ENCODE measurements at regions not wholly inside any gene's neighbourhood (a gene's known extent, or its start where the extent isn't known, plus 50 kb on each side); places are given as distances from the start of the nearest gene placed in this dataset.

- no peak for DNase-seq (ENCODE audit: extremely low spot score)
- Histone ChIP-seq H3K4me3 (ENCODE audit: low read depth, low read length) (no peak overlapping the region), H3K27ac (ENCODE audit: low read depth) (no peak overlapping the region), H3K36me3 (ENCODE audit: insufficient read depth) (no peaks in the 10 kb centered on the region), H3K4me1 (ENCODE audit: insufficient read depth) (no peaks in the 10 kb centered on the region)
- 32% methylated on average over 5 of the region's 5 CpGs for WGBS
Observed at GRCh38 chr2:30031184-30031583, 109.8 kb upstream of the ALK start.

DNA sequence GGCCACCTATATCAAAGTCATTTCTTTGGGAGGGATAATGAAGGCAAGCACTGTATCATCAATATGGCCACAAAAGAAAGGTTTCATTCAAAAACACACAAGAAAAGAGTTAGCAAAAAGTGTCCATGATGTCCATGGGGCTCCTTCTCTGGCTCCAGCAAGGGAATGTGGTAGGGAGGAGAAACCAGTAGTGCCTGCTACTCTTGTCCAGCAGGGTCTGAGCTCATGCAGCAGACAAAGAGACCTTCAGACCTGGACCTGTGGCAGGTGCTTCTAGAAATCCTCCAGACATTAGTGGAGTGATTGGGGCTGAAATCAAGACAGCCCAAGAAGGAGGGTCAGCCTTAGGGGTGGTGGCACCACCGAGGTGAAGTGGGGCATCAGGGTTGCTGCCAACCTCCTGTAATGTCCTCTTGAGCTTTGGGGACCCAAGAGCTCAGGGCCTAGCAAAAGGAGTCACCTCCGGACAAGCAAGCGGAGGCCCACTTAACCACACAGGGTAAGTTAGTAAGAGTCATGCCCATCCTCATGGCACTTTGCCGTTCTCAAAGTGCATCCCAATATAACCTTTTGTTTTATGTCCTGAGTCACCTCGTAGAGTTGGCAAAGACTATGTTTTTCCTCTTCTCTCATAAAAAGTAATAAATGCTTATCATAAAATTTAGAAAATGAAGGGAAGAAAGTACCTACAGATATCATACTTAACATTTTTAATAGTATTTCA is 112.6 kb upstream of the YPEL5 start:
- no peaks in the 10 kb centered on the region for H3K36me3 ChIP-seq (ENCODE audit: insufficient read depth)
- no peak overlapping the region for H3K4me3 ChIP-seq (ENCODE audit: low read depth, low read length)
- H3K4me1 ChIP-seq (ENCODE audit: insufficient read depth): no peaks in the 10 kb centered on the region
- no peak overlapping the region for H3K27ac ChIP-seq (ENCODE audit: low read depth)
- DNase-seq (ENCODE audit: extremely low spot score): no peak
- WGBS: 78% methylated on average over 5 of the region's 5 CpGs

GRCh38 chr2:30037016-30037415 is 109.8 kb upstream of the YPEL5 start:
- H3K4me1 ChIP-seq (ENCODE audit: insufficient read depth): no peaks in the 10 kb centered on the region
- no peak overlapping the region for H3K27ac ChIP-seq (ENCODE audit: low read depth)
- H3K4me3 ChIP-seq (ENCODE audit: low read depth, low read length): no peak overlapping the region
- H3K36me3 ChIP-seq (ENCODE audit: insufficient read depth): no peaks in the 10 kb centered on the region
- 90% methylated on average over 2 of the region's 2 CpGs for WGBS
- no peak for DNase-seq (ENCODE audit: extremely low spot score)

DNA sequence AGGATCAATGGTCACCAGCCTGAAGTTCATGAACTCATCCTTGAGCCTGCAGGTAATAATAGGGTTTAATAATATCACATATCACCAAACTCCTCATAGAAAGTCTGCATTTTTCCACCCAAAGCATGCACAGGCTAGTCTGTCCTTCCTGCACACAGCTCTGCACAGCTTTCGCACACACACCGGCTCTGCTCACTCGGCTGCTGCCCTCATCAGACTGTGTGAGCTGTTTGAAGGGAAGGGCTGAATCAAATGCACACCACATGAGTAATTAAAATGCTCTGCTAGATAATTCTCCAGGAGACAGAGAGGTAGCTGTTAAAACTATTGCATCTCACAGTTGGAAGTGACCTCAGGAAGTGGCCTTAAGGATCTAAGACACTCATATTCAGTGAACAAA is 108.4 kb upstream of the YPEL5 start:
- Histone ChIP-seq H3K36me3 (ENCODE audit: insufficient read depth) (no peaks in the 10 kb centered on the region), H3K4me3 (ENCODE audit: low read depth, low read length) (no peak overlapping the region), H3K27ac (ENCODE audit: low read depth) (no peak overlapping the region), H3K4me1 (ENCODE audit: insufficient read depth) (no peaks in the 10 kb centered on the region)
- no peak for DNase-seq (ENCODE audit: extremely low spot score)
- WGBS: 62% methylated on average over 3 of the region's 3 CpGs

DNA sequence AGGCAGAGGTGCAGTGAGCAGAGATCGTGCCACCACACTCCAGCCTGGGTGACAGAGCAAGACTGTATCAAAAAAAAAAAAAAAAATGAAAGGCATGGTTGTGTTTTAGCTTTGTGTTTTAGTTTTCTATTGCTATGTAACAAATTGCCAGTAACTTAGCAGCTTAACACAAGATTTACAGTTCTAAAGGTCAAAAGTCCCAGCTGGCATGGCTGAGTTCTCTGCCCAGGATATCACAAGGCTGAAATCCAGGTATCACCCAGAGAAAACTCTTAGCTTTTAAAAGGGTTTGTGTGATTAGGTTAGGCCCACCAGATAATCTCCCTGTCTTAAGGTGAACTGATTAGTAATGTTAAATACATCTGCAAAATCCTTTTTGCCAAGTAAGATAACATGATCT is 107.7 kb upstream of the YPEL5 start:
- Histone ChIP-seq H3K27ac (ENCODE audit: low read depth) (no peak overlapping the region), H3K36me3 (ENCODE audit: insufficient read depth) (no peaks in the 10 kb centered on the region), H3K4me3 (ENCODE audit: low read depth, low read length) (no peak overlapping the region), H3K4me1 (ENCODE audit: insufficient read depth) (no peaks in the 10 kb centered on the region)
- 86% methylated on average over 1 of the region's 1 CpG for WGBS
- no peak for DNase-seq (ENCODE audit: extremely low spot score)

- H3K4me3 ChIP-seq (ENCODE audit: low read depth, low read length): no peak overlapping the region
- WGBS: 68% methylated on average over 1 of the region's 1 CpG
- no peaks in the 10 kb centered on the region for H3K4me1 ChIP-seq (ENCODE audit: insufficient read depth)
Observed at GRCh38 chr2:30040147-30040546, 106.7 kb upstream of the YPEL5 start.

GRCh38 chr2:30041884-30042283 is 104.9 kb upstream of the YPEL5 start:
- Histone ChIP-seq H3K4me1 (ENCODE audit: insufficient read depth) (no peaks in the 10 kb centered on the region), H3K27ac (ENCODE audit: low read depth) (no peak overlapping the region), H3K36me3 (ENCODE audit: insufficient read depth) (no peaks in the 10 kb centered on the region), H3K4me3 (ENCODE audit: low read depth, low read length) (no peak overlapping the region)
- no peak for DNase-seq (ENCODE audit: extremely low spot score)
- WGBS: 76% methylated on average over 5 of the region's 5 CpGs

More at GRCh38 chr2:30040147-30040546, 106.7 kb upstream of the YPEL5 start:
- no peaks in the 10 kb centered on the region for H3K36me3 ChIP-seq (ENCODE audit: insufficient read depth)
- DNase-seq (ENCODE audit: extremely low spot score): no peak
- no peak overlapping the region for H3K27ac ChIP-seq (ENCODE audit: low read depth)

DNA sequence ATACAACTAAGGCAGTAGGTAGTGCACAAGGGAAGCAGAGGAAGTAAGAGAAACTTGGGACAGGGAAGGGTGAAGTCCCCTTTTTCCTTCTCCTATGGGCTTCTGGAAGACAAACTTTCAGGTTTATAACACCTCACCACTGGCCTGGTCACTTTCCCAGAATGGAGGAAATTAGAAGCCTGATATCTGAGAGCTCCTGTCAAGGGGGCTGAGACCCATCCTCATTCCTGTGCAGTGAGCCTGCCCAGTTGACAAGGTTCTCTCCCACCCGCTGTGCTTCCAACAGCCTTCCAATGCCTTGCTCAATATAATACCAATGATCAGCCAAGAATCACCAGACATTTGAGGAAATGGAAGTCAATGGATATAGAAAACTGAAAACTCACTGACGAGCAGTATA is 100.4 kb upstream of the YPEL5 start:
- 86% methylated on average over 2 of the region's 2 CpGs for WGBS
- Histone ChIP-seq H3K36me3 (ENCODE audit: insufficient read depth) (no peaks in the 10 kb centered on the region), H3K4me1 (ENCODE audit: insufficient read depth) (no peaks in the 10 kb centered on the region), H3K27ac (ENCODE audit: low read depth) (no peak overlapping the region), H3K4me3 (ENCODE audit: low read depth, low read length) (no peak overlapping the region)
- no peak for DNase-seq (ENCODE audit: extremely low spot score)

DNA sequence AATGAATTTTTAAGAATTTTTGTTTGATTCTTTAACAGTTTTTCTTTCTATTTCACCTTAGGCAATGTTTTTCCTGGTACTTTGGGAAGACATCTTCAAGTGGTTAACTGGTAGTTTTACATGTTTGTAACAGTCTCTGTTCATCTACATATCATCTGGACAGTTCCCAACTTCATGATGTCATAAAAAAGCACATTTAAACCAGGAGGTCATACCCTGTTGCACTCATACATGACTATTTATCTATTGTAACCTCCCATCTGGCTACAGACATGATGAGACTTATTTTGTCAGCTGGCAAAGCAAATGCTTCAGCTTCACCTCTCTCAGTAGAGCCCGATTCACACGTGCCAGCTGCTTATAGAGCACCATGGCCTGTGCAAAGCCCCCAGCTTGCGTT is 99.8 kb upstream of the YPEL5 start:
- no peak overlapping the region for H3K4me3 ChIP-seq (ENCODE audit: low read depth, low read length)
- no peak for DNase-seq (ENCODE audit: extremely low spot score)
- no peaks in the 10 kb centered on the region for H3K4me1 ChIP-seq (ENCODE audit: insufficient read depth)
- H3K36me3 ChIP-seq (ENCODE audit: insufficient read depth): no peaks in the 10 kb centered on the region
- 68% methylated on average over 3 of the region's 3 CpGs for WGBS
- H3K27ac ChIP-seq (ENCODE audit: low read depth): no peak overlapping the region

- no peak overlapping the region for H3K27ac ChIP-seq (ENCODE audit: low read depth)
- H3K36me3 ChIP-seq (ENCODE audit: insufficient read depth): no peaks in the 10 kb centered on the region
- DNase-seq (ENCODE audit: extremely low spot score): no peak
- no peaks in the 10 kb centered on the region for H3K4me1 ChIP-seq (ENCODE audit: insufficient read depth)
- 48% methylated on average over 8 of the region's 8 CpGs for WGBS
- no peak overlapping the region for H3K4me3 ChIP-seq (ENCODE audit: low read depth, low read length)
Observed at GRCh38 chr2:30048636-30049175, 98.1 kb upstream of the YPEL5 start.

- DNase-seq (ENCODE audit: extremely low spot score): no peak
- Histone ChIP-seq H3K36me3 (ENCODE audit: insufficient read depth) (no peaks in the 10 kb centered on the region), H3K27ac (ENCODE audit: low read depth) (no peak overlapping the region), H3K4me1 (ENCODE audit: insufficient read depth) (no peaks in the 10 kb centered on the region), H3K4me3 (ENCODE audit: low read depth, low read length) (no peak overlapping the region)
- WGBS: 59% methylated on average over 2 of the region's 2 CpGs
Observed at GRCh38 chr2:30055548-30055947, 91.3 kb upstream of the YPEL5 start.

DNA sequence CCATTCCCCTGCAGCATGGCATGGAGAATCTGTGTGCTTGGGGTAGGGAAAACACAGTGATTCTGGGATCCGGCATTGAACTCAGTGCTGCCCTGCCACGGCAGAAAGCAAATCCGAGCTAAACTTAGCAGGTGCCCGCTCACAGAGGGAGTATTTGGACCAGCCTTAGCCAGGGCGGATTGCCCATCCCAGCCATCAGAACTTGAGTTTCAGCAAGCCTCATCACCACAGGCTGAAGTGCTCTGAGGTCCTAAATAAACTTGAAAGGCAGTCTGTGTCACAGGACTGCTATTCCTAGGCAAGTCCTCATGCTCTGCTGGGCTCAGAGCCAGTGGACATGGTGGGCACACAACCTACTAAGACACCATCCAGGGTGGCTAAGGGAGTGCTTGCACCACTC is 86.2 kb upstream of the YPEL5 start:
- Histone ChIP-seq H3K4me1 (ENCODE audit: insufficient read depth) (no peaks in the 10 kb centered on the region), H3K27ac (ENCODE audit: low read depth) (no peak overlapping the region), H3K36me3 (ENCODE audit: insufficient read depth) (no peaks in the 10 kb centered on the region), H3K4me3 (ENCODE audit: low read depth, low read length) (no peak overlapping the region)
- 83% methylated on average over 5 of the region's 5 CpGs for WGBS
- no peak for DNase-seq (ENCODE audit: extremely low spot score)

- no peaks in the 10 kb centered on the region for H3K36me3 ChIP-seq (ENCODE audit: insufficient read depth)
- H3K4me3 ChIP-seq (ENCODE audit: low read depth, low read length): no peak overlapping the region
- H3K27ac ChIP-seq (ENCODE audit: low read depth): no peak overlapping the region
- no peak for DNase-seq (ENCODE audit: extremely low spot score)
- H3K4me1 ChIP-seq (ENCODE audit: insufficient read depth): no peaks in the 10 kb centered on the region
Observed at GRCh38 chr2:30068067-30068466, 78.7 kb upstream of the YPEL5 start.

GRCh38 chr2:30072250-30072842 is 74.5 kb upstream of the YPEL5 start:
- Histone ChIP-seq H3K4me3 (ENCODE audit: low read depth, low read length) (no peak overlapping the region), H3K36me3 (ENCODE audit: insufficient read depth) (no peaks in the 10 kb centered on the region), H3K27ac (ENCODE audit: low read depth) (no peak overlapping the region), H3K4me1 (ENCODE audit: insufficient read depth) (no peaks in the 10 kb centered on the region)
- DNase-seq (ENCODE audit: extremely low spot score): peak; percentile 20
- WGBS: 21% methylated on average over 10 of the region's 10 CpGs
